ENCODE measurements at regions not wholly inside any gene's neighbourhood (a gene's known extent, or its start where the extent isn't known, plus 50 kb on each side); places are given as distances from the start of the nearest gene placed in this dataset.

- TF ChIP-seq CTCF (IDR thresholded peaks at IDR 0.05; ENCODE audit: low read length): no peak
- no peak for TF ChIP-seq EZH2phosphoT487 (IDR thresholded peaks at IDR 0.05; ENCODE audit: low read length)
- TF ChIP-seq EZH2 (optimal IDR thresholded peaks at IDR 0.05; ENCODE audit: low read depth, low read length): no peak
Observed at GRCh38 chrX:121109986-121110385, 62.6 kb downstream of the GLUD2 start.

GRCh38 chrX:121110536-121110935, 63.1 kb downstream of the GLUD2 start:
- H3K27me3 ChIP-seq (replicated peaks; ENCODE audit: insufficient read depth, low read length): no peaks in the 10 kb centered on the region
- no peak overlapping the region for H3K4me2 ChIP-seq (ENCODE audit: low read depth, low read length)
- TF ChIP-seq EZH2phosphoT487 (IDR thresholded peaks at IDR 0.05; ENCODE audit: low read length): no peak
- no peak for TF ChIP-seq CTCF (IDR thresholded peaks at IDR 0.05; ENCODE audit: low read length)
- TF ChIP-seq EZH2 (optimal IDR thresholded peaks at IDR 0.05; ENCODE audit: low read depth, low read length): no peak
- no peaks in the 10 kb centered on the region for H4K20me1 ChIP-seq (ENCODE audit: insufficient read depth, low read length)
- no peaks in the 10 kb centered on the region for H3K79me2 ChIP-seq (ENCODE audit: low read length)
- H3F3A ChIP-seq (ENCODE audit: insufficient read depth, low read length): no peaks in the 10 kb centered on the region
- no peak overlapping the region for H3K27ac ChIP-seq (ENCODE audit: low read length)
- DNase-seq: no peak
- no peaks in the 10 kb centered on the region for H3K4me1 ChIP-seq (ENCODE audit: low read length)
- no peak overlapping the region for H2AFZ ChIP-seq (ENCODE audit: low read length)
- H3K36me3 ChIP-seq (replicated peaks; ENCODE audit: insufficient read depth, low read length): no peaks in the 10 kb centered on the region
- no peaks in the 10 kb centered on the region for H3K9me2 ChIP-seq (replicated peaks; ENCODE audit: insufficient read depth, low read length)
- no peak overlapping the region for H3K9ac ChIP-seq (ENCODE audit: low read length)
- H3K9me3 ChIP-seq (replicated peaks; ENCODE audit: insufficient read depth, low read length): no peaks in the 10 kb centered on the region
- no peak overlapping the region for H3K4me3 ChIP-seq (ENCODE audit: low read length)

More at GRCh38 chrX:121109986-121110385, 62.6 kb downstream of the GLUD2 start:
- Histone ChIP-seq H2AFZ (ENCODE audit: low read length) (no peak overlapping the region), H3K4me3 (ENCODE audit: low read length) (no peak overlapping the region), H3K79me2 (ENCODE audit: low read length) (no peaks in the 10 kb centered on the region), H4K20me1 (ENCODE audit: insufficient read depth, low read length) (no peaks in the 10 kb centered on the region), H3K36me3 (replicated peaks; ENCODE audit: insufficient read depth, low read length) (no peaks in the 10 kb centered on the region), H3K9me2 (replicated peaks; ENCODE audit: insufficient read depth, low read length) (no peaks in the 10 kb centered on the region), H3F3A (ENCODE audit: insufficient read depth, low read length) (no peaks in the 10 kb centered on the region), H3K4me1 (ENCODE audit: low read length) (no peaks in the 10 kb centered on the region), H3K9ac (ENCODE audit: low read length) (no peak overlapping the region), H3K27ac (ENCODE audit: low read length) (no peak overlapping the region), H3K27me3 (replicated peaks; ENCODE audit: insufficient read depth, low read length) (no peaks in the 10 kb centered on the region), H3K4me2 (ENCODE audit: low read depth, low read length) (no peak overlapping the region), H3K9me3 (replicated peaks; ENCODE audit: insufficient read depth, low read length) (no peaks in the 10 kb centered on the region)
- DNase-seq: no peak

- Histone ChIP-seq H4K20me1 (ENCODE audit: insufficient read depth, low read length) (no peaks in the 10 kb centered on the region), H3K27me3 (replicated peaks; ENCODE audit: insufficient read depth, low read length) (no peaks in the 10 kb centered on the region), H3K36me3 (replicated peaks; ENCODE audit: insufficient read depth, low read length) (no peaks in the 10 kb centered on the region), H3K79me2 (ENCODE audit: low read length) (no peaks in the 10 kb centered on the region), H3K9me3 (replicated peaks; ENCODE audit: insufficient read depth, low read length) (no peaks in the 10 kb centered on the region), H3K27ac (ENCODE audit: low read length) (no peak overlapping the region), H3F3A (ENCODE audit: insufficient read depth, low read length) (no peaks in the 10 kb centered on the region), H3K9me2 (replicated peaks; ENCODE audit: insufficient read depth, low read length) (no peaks in the 10 kb centered on the region), H3K9ac (ENCODE audit: low read length) (no peak overlapping the region), H3K4me1 (ENCODE audit: low read length) (no peaks in the 10 kb centered on the region), H3K4me2 (ENCODE audit: low read depth, low read length) (no peak overlapping the region), H3K4me3 (ENCODE audit: low read length) (no peak overlapping the region), H2AFZ (ENCODE audit: low read length) (no peak overlapping the region)
- DNase-seq: no peak
- TF ChIP-seq CTCF (IDR thresholded peaks at IDR 0.05; ENCODE audit: low read length): no peak
- TF ChIP-seq EZH2phosphoT487 (IDR thresholded peaks at IDR 0.05; ENCODE audit: low read length): no peak
- TF ChIP-seq EZH2 (optimal IDR thresholded peaks at IDR 0.05; ENCODE audit: low read depth, low read length): no peak
Observed at GRCh38 chrX:121114691-121115090, 67.3 kb downstream of the GLUD2 start.
